NCI-H748 (cell line): ENCODE measurements at regions not wholly inside any gene's neighbourhood (a gene's known extent, or its start where the extent isn't known, plus 50 kb on each side); places are given as distances from the start of the nearest gene placed in this dataset.
"Not testable (repeated sequence)": the region's sequence is repeated elsewhere in the genome, so short reads cannot be mapped to it uniquely, and the experiment has no call there.

ENCODE experiments used
- DNase-seq: peaks from one replicate; lab custom pipeline; 2025; ENCODE audit not compliant: unreplicated experiment; lab: John Stamatoyannopoulos, UW

DNA sequence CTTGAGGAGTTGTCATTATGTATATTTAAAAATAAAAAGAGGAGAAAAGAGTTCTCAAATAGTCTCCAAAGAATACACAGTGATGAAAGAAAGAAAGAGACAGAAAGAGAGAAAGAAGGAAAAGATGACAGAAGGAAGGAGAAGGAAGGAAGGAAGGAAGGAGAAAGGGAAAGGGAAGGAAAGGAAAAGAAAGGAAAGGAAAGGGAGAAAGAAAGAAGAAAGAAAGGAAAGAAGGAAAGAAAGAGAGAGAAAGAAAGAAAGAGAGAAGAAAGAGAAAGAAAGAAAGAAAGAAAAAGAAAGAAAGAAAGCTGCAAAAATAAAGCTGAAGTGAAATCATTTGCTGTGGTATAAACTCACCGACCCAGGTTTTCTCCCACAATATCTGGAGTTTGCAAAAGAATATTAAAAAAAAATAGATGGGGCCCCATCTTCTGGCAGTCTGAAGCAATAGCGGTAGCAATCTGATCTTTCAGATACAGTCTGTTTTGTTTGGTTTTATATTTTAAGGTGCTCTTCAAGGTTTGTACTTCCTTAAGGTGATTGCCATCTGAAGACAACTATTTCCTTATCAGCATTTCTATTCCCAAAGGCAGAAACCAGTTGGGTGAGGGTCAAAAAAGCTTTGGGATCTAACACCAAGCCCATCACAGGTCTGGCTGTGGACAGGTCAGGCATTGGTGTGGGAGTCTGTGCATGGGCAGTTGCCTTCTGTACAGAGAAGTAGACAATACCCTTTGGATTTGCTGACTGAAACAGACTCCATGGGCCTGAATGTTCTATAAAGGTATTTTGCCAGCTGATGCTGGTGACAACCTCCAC lies 160.4 kb downstream of the CPEB2 start:
- DNase-seq: peak; percentile 45

DNA sequence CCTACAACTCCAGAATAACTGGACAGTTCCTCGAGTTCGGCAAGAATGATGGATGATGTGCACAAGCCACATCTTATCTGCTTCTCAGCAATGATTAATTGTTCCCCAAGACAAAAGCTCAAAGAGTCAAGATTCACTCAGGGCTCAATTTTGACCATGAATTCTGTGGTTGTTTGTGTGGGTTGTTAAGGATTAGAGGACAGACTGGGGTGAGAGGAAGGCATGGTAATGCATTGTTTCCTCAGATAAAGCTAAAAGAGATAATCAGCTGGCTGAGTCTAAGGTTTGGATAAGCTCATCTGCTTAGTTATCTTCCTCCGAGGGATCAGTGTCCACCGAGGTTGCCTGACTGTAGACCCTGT lies 161.0 kb downstream of the CPEB2 start:
- DNase-seq: no peak

DNA sequence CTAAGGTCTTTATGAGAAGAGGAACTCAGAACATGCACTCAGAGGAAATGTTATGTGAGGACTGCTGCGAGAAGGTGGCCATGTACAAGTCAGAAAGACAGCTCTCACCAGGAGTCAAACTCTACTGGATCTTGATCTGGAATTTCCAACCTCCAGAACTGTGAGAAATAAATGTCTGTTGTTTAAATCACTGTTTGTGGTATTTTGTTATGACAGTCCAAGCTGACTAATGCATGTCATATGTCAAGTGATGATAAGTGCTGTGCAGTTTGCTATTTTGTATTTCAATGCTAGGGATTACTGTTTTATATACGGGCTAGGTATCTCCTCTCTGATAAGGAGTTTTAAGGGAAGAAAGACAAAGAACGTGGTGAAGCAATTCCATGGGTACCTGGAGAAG lies 162.3 kb downstream of the CPEB2 start:
- DNase-seq: no peak

DNA sequence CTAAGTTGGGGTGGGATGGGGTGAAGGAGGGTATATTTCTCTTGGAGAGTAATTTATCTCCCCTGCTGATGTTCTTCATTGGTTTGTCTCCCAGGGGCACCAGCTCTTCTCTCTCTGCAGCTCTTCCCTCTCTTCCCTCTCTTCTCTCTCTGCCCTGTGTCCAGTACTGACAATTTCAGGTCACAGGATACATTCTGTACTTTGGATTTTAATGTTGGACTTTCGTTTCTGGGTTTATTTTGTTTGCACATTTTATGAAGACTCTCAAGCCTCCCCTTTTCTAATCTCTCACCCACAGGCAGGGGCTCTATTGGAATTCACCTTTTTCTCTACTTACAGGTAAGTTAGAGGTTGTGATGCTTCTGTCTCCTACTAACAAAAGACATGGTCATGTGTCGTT lies 165.5 kb downstream of the CPEB2 start:
- DNase-seq: no peak

DNA sequence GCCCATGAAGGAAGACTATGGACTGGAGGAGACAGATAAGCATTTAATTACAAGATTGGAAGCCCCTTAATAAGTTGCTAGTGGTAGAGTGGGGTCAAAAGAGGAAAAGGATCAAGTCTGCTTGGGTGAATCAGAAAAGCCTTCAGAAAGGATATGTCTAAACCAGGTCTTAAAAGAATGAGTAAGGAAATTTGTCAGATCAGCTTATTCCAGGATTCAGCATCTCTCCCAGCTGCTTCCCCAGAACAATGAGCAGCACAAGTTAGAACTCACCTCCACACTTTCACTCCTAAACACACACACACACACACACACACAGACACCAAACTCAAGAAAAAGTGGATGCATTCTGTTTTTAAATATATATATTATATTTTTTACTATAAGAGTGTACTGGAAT lies 166.5 kb downstream of the CPEB2 start:
- no peak for DNase-seq

DNA sequence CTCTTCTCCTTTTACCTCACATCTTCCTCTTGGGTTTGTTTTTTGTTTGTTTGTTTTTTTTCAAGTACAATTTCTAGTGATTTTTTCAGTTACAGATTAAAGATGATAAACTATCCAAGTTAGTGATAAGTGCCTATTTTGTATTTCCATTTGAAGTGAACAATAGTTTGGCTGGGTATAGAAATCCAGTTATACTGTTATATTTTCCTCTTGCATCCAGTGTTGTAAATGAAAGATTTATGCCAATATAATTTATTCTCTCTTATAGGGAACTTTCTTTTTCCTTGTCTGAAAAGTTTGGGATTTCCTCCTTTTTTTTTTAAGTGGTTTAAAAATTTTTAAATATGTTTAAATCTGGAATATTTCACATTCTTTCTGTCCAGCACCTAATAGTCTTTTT lies 169.4 kb downstream of the CPEB2 start:
- no peak for DNase-seq

DNA sequence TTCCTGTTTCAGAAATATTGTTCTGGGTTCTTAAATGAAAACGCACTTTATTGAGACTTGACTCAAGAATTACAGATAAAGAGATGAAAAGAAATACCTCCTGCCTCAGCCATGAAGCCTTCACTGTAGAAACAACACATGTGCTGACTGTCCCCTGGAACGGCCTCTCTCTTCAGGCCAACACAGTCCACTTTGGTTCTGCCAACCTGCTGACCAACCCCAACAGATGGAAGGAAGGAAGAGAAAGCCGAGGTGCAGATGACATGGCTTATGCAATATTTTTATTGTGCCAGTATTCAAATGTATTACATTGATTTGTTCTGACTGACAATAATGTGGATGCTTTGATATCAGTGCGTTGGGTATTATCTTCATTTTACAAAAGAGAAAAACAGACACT lies 171.0 kb downstream of the CPEB2 start:
- no peak for DNase-seq

DNA sequence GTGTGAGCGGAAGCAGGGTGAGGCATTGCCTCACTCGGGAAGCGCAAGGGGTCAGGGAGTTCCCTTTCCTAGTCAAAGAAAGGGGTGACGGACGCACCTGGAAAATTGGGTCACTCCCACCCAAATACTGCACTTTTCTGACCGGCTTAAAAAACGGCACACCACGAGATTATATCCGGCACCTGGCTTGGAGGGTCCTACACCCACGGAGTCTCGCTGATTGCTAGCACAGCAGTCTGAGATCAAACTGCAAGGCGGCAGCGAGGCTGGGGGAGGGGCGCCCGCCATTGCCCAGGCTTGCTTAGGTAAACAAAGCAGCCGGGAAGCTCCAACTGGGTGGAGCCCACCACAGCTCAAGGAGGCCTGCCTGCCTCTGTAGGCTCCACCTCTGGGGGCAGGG lies 171.9 kb downstream of the CPEB2 start:
- DNase-seq: not testable (repeated sequence)

DNA sequence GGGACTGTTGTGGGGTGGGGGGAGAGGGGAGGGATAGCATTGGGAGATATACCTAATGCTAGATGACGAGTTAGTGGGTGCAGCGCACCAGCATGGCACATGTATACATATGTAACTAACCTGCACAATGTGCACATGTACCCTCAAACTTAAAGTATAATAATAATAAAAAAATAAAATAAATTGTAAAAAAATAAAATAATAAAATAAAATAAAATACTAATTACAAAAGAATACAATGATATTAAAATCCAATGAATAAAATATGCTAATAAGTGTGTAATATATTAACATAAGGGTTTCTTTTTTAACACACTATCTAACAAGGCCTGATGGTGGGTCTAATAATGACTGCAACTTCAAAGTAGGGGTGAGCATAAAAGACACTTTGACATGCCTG lies 177.6 kb downstream of the CPEB2 start:
- DNase-seq: not testable (repeated sequence)

DNA sequence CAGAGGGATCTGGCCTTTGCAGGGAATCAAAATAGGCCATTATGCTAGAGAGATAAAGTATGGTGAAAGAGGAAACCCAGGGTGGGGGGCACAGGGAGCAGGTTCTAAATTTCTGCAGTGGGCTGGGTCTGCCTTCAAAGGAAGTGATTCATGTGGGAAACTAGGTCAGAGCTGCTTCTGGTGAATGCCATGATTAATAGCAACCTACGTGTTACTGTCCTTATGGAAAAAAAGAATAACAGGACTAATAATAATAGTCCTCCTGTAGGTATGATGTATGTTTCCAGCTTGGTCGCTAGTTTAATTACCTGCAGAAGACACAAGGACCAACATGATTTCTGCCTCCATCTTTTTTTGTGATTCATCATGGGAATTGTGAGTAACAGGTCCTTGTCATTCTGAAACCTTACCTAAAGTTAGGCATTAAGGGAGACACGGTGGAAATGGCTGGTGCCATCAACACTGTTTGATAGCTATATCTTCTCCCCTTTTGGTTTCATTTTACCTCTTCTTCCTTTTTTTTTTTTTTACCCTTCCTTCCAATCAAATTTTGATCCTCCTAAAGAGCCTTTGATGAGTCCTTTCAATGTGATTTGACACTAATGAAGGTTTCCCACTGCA lies 180.4 kb downstream of the CPEB2 start:
- DNase-seq: no peak

DNA sequence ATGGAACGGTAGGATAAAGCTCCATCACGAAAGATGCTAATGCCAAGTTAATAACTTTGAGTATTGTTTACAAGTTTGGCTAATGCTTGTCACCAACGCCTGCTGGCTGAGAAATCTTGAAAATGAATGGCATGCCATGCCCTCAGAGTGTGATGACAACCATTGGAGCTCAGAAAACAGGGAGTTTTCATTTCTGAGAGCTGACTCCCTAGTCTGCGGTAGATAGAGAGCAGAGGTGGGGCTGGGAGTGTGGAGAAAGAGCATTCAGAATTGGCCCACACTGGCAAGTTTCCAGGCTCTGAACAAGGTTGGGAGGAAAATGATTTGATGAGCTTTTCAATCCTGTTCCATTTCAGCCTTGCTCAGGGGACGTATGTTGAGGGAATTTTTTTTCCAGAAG lies 183.9 kb downstream of the CPEB2 start:
- DNase-seq: no peak

DNA sequence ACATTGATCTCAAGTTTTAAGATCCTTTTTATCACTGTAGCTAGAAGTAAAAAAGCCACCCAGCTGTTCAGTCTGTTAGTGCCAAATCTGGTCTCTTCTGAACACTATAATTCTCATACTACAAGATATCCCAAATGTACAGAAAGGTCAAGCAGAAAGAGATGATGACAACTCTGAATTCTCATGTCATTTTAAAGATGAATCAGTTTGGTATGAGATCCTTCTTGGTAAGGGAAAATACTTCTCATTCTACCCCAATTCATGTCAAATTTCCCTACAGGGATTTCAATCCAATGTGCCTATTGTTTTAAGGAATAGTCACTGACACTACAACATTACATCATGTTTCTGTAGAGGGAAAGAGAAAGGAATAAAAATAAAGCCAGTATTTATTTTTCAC lies 184.5 kb downstream of the CPEB2 start:
- no peak for DNase-seq

DNA sequence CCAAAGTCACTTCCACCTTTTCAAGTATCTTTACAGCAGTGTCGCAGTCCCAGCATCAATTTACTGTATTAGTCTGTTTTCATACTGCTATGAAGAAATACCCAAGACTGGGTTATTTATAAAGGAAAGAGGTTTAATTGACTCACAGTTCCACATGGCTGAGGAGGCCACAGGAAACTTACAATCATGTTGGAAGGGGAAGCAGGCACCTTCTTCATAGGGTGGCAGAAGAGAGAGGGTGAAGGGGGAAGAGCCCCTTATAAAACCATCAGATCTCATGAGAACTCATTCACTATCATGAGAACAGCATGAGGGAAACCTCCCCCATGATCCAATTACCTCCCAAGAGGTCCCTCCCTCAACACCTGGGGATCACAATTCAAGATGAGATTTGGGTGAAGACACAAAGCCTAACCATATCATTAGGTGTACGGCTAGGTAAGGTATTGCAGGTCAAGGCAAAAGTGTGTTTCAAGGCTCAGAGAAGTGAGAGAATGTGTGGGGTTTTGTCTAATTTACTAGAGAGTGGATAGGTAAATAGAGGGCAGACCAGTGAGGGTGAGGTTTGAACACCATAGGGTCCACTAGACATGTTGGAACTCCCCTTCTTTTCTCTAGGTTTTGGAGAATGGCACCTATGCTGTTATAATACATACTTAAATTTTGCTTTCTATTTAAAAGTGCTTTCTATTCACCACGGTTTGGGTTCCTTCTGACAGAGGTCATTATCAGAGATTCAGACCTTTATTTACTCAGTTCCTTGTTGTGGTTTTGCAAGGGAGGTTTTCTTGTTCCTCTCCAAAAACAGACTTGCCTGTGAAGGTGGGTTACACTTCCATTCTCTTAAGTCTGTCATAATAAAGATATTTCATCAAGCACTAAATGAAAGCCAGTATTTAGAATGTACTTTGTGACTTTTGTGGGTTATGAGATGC lies 186.6 kb downstream of the CPEB2 start:
- no peak for DNase-seq

DNA sequence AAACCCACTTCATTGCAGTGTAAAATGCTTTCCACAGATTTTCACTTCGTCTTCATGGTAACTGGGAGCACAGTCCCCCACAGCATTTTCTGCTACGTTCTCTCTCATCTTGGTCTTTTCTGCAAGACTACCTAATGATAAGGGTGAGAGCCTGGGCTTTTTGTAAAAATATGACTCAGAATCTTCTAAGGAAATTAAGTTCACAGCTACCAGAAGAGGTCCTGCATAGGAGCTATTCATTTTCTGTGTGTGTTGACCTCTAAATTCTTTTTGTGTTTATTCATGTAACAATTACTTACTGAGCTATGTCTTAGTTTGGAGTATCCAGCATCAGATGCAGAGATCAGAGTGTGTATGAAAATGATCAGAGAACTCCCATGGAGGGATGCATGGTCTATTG lies 192.2 kb downstream of the CPEB2 start:
- no peak for DNase-seq

DNA sequence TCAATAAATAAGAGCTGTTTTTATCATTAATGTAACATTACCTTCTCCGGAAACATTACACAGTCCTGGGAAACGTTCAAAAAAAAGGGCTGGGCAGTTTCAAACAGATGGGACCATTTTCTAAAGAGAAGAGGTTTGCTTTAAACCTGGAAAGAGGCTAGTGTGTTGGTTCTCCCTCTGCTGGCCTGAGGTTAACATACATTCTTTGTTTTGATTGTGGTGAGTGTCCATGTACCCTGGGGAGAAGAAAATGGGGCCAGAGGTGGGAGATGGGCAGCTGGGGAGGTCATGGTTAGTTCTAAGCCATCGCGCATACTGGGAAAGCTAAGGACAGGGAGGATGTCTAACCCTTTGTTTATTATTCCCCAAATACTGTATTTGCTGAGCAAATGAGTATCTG lies 194.7 kb downstream of the CPEB2 start:
- DNase-seq: peak; percentile 57

DNA sequence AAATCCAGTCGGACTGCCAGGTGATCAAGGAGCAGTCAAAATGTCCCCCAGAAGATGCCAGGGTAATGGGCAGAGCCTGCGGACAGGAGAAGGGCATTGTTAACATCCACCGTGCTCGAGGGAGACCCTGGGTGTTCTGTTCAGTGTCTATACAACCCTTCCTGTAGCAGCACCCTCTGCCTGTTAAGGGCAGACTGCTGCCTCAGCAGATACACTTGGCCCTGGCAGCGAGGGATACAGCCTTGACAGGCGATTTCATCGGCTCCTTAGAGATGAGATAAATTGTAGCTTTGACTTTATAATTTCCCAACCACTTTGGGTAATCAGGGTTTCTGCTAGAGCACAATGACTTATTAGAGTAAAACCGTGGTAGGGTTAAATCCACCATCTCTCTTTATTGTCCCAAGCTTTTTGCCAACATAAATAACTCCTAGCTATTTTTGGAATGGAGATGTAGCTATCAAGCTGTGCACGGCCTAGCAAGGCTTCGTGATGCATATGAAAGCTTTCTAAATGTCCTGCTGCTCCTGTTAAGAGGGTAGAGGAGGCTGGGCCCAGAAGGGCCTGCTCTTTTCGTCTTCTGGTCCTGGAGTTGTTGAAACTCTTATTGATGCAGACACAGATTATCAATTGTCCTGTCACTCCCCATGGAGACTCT lies 195.9 kb downstream of the CPEB2 start:
- no peak for DNase-seq

DNA sequence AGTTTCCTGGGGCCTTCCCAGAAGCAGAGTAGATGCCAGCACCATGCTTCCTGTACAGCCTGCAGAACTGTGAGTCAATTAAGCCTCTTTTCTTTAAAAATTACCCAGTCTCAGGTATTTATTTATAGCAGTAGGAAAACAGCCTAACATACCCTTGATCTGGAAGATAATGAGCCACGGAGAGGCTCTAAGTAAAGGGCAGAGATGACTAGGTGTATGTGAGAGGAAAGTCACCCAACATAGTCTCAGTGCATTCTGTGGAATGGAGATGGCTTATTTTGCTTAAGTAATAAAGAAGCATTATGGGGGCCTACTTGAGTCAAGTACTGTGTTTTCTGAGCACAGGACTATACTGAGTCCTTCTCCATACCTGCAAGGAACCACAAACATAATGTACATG lies 199.5 kb downstream of the CPEB2 start:
- DNase-seq: no peak

DNA sequence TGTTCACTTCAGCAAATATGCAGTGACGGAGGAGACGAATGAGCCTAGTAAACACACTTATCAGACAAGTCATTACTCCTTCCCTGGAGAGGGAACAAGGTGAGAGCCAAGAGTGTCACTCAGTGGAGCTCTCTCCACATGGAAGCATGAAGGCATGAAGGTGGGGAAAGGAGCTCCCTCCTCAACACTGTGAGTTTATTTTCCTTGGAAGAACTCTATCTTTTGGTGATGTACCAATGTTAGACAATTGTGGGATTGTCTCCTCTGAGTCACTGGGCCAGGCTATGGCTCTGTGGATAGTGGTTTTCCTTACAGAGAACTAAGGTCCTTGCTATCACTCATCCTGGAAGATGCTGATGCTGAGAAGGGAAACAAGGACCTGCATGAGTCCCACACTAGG lies 200.2 kb downstream of the CPEB2 start:
- DNase-seq: no peak

DNA sequence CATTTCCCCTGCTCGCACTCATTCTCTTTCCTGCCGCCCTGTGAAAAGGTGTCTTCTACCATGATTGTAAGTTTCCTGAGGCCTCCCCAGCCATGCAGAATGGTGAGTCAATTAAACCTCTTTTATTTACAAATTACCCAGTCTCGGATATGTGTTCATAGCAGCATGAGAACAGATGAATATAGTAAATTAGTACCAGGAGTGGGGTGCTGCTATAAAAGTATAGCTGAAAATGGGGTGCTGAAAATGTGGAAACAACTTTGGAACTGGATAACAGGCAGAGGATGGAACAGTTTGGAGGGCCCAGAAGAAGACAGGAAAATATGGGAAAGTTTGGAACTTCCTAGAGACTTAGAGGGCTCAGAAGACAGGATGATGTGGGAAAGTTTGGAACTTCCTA lies 204.2 kb downstream of the CPEB2 start:
- not testable (repeated sequence) for DNase-seq

DNA sequence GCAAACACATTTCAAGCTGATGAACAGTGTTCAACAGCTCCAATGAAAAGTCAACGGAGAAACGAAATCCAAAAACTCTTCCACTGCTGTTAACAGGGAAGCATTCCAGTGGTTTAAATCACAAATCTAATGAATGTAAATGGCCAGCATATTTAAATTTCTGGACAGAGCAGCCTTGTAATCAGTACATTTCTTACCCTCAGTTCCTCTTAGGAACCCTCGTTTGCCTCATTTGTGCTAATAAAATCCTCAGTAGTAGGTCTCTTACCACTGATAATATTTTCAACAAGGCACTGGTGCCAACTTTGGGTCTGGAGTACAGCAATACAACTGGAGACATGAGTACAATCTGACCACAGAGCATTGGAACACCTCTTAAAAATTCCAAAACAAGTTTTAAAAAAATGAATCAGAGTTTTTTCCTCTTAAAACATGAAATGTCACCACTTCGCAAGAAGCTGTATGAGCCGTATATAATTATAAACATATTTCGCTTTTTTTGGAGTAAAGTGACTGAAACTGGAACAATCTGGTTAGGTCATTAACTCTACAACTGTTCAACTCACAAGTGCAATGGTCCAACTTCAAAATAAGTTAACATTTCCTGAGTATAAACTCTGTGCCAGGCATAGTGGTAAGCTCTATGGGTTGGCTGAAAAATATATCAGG lies 211.2 kb downstream of the CPEB2 start:
- no peak for DNase-seq

DNA sequence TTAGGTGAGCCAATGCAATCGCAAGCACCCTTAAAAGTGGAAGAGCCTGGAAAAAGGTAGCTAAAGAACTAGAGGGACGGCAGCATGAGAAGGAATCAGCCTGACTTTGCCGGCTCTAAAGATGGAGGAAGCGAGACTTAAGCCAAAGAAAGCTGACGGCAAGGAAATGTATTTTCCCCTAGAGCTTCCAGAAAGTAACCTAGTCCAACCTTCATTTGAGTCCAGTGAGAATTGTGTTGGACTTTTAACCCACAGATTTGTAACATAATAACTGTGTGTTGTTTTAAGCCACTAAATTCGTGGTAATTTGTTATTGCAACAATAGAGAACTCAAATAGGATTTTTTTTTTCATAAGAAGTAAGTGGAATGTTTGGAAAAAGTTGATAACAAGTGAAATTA lies 212.7 kb upstream of the C1QTNF7 start:
- no peak for DNase-seq
